Body of pancreas (tissue), 4 donors: ENCODE measurements at regions not wholly inside any gene's neighbourhood (a gene's known extent, or its start where the extent isn't known, plus 50 kb on each side); places are given as distances from the start of the nearest gene placed in this dataset.

Source experiments
- ATAC-seq: fragments of 150-250 bp; one replicate; pipeline ENCODE4 v1.9.1; 2016
- DNase-seq, 4 donors: peaks; one replicate each; pipeline ENCODE4 v3.0.0-alpha.2; 2019
- H3K27ac ChIP-seq, 4 donors: fragments of 200-600 bp; sonication (generic); 1 replicate in 3 of 4; 2 replicates in 1 of 4; pipeline versions ENCODE4 v1.5.1 to v1.6.1; 2016 to 2019; ENCODE audit warnings: mild to moderate bottlenecking in 1 of 4, mixed read lengths in 1 of 4, moderate library complexity in 1 of 4
- H3K27me3 ChIP-seq, 2 donors: fragments of 200-600 bp; sonication (generic); one replicate each; pipeline ENCODE4 v1.6.0; 2016; ENCODE audit warnings: mild to moderate bottlenecking in 1 of 2
- H3K36me3 ChIP-seq, 2 donors: fragments of 200-600 bp; sonication (generic); replicated peaks in 1 of 2; 2 replicates each; pipeline ENCODE4 v1.5.1; 2016; ENCODE audit warnings: low read depth in 2 of 2; ENCODE audit not compliant: insufficient read depth in 1 of 2
- H3K4me1 ChIP-seq: fragments of 200-600 bp; sonication (generic); one replicate; pipeline ENCODE4 v1.6.0; 2016
- H3K4me3 ChIP-seq, 2 donors: fragments of 200-600 bp; sonication (generic); 1 replicate in 1 of 2; 2 replicates in 1 of 2; pipeline ENCODE4 v1.5.1; 2016 to 2019
- H3K9me3 ChIP-seq, 3 donors: fragments of 200-600 bp; sonication (generic); 1 replicate in 2 of 3; 2 replicates in 1 of 3; pipeline ENCODE4 v1.5.1; 2016
- POLR2A ChIP-seq, 3 donors: fragments of 450-650 bp; IDR thresholded peaks; one replicate each; pipeline ENCODE4 v1.6.1; 2016; ENCODE audit warnings: antibody characterized with exemption in 3 of 3, mild to moderate bottlenecking in 2 of 3
- WGBS, 2 donors: methylation state at CpG; one replicate each; pipeline ENCODE4 v1.1.5; 2017; 5-methylcytosine and 5-hydroxymethylcytosine counted together
- intact Hi-C: fragments of 100-400 bp; cut with DNase I; formaldehyde crosslinking; loops from one replicate; pipeline ENCODE4 v1.15.1; 2023
- TF ChIP-seq, protein P1 (sequence below), 7 experiments: fragments of 450-650 bp in 4 of 7; fragments of 200-600 bp in 3 of 7; sonication (generic) in 3 of 7; IDR thresholded peaks; one replicate each; pipeline ENCODE4 v1.5.1; 2016 to 2019; ENCODE audit warnings: antibody characterized with exemption in 7 of 7

DNA sequence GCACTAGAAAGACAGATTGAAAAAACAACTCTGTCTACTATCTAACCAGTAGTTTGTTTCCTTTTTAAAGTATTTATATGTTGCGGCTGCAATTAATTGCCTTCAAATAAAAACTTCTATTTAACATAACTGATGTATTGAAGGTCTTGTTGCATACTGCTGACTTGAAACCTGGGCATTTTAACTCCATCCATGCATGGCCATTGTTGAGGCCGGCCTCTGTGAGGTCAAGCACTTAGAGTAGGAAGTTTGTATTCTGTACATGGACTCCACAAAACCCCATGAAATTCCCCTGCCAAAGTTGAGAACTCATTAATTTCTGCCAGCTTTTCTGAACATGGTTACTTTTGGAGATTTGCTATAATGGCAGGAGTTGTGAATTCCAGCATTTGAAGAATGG, 150.6 kb downstream of the GAS1 start:
- Histone ChIP-seq H3K27ac (no peak overlapping the region), H3K36me3 (no peaks in the 10 kb centered on the region), H3K9me3 (no peaks in the 10 kb centered on the region), H3K4me1 (peaks cover 9% of the 10 kb centered on the region), H3K27me3 (no peaks in the 10 kb centered on the region), H3K4me3 (no peak overlapping the region)
- ATAC-seq = no peak
- no peak for TF ChIP-seq POLR2A (IDR thresholded peaks at IDR 0.05)
- TF ChIP-seq, protein P1, sequence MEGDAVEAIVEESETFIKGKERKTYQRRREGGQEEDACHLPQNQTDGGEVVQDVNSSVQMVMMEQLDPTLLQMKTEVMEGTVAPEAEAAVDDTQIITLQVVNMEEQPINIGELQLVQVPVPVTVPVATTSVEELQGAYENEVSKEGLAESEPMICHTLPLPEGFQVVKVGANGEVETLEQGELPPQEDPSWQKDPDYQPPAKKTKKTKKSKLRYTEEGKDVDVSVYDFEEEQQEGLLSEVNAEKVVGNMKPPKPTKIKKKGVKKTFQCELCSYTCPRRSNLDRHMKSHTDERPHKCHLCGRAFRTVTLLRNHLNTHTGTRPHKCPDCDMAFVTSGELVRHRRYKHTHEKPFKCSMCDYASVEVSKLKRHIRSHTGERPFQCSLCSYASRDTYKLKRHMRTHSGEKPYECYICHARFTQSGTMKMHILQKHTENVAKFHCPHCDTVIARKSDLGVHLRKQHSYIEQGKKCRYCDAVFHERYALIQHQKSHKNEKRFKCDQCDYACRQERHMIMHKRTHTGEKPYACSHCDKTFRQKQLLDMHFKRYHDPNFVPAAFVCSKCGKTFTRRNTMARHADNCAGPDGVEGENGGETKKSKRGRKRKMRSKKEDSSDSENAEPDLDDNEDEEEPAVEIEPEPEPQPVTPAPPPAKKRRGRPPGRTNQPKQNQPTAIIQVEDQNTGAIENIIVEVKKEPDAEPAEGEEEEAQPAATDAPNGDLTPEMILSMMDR (IDR thresholded peaks at IDR 0.05) = no peak
- intact Hi-C loops = no loop called here
- no peak for DNase-seq
- 92 to 94% methylated on average over 2 of the region's 2 CpGs for WGBS, 2 donors

DNA sequence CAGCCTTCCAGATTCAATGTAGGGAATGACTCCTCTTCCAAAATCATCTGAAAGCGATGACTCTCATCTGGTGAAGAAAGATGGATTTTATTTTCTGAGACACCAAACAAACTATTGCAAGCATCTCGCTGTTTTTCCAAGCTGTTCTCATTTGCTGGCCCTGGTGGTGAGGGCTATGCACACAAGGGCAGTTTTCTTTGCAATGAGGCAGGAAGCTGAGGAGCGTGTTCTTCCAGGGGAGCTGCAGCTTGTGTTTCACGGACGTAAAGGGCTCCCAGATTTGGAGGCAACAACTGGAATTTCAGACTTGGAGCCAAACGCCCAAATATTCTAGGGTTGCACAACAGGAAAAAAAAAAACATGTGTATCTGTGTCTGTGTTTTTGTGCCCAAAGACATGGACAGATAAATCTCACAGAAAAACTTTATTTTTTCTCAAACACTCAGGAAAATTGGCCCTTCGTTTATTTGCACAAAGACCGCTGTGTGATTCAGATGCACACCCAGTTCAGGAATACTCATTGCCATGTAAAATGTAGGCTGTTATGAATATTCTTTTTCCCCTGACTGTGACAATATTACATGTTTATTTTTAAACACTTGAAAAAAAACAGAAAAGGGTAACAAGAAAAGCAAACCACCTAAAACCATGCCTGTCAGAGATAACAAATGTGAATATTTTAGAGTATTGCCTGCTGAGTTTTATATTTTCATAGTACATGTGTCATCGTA, 151.3 kb downstream of the GAS1 start:
- Histone ChIP-seq H3K4me1 (peaks cover 2% of the 10 kb centered on the region), H3K4me3 (no peak overlapping the region), H3K9me3 (no peaks in the 10 kb centered on the region), H3K27me3 (no peaks in the 10 kb centered on the region), H3K27ac (no peak overlapping the region), H3K36me3 (no peaks in the 10 kb centered on the region)
- 69 to 78% methylated on average over 9 of the region's 9 CpGs for WGBS, 2 donors
- peak; percentile 52 for ATAC-seq
- TF ChIP-seq, protein P1 (IDR thresholded peaks at IDR 0.05) = no peak
- no peak for TF ChIP-seq POLR2A (IDR thresholded peaks at IDR 0.05)
- intact Hi-C loops = no loop called here
- peak in 2 of 4 donors; percentile 20 to 33 for DNase-seq

DNA sequence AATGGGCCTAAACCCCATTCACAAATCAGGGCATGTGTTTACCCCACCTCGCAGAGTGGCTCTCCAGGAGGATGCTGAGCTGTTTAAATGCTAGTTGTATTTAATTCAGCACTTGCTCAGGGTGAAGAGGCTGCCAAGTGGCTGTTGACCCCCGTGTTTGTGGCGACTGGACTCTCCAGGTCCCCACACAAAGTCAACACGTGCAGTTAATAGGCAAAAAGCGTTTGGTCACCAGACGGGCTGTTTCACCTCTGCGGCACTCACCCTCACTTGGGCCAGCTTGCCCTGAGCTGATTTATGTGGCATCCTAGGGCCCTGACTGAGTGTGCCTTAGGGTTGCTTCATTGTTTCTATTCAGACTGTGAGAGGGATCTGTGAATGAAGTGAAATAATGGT, 152.3 kb downstream of the GAS1 start:
- Histone ChIP-seq H3K9me3 (no peaks in the 10 kb centered on the region), H3K36me3 (no peaks in the 10 kb centered on the region), H3K27ac (no peak overlapping the region), H3K4me1 (no peaks in the 10 kb centered on the region), H3K4me3 (no peak overlapping the region), H3K27me3 (no peaks in the 10 kb centered on the region)
- no peak for DNase-seq
- TF ChIP-seq, protein P1 (IDR thresholded peaks at IDR 0.05) = no peak
- TF ChIP-seq POLR2A (IDR thresholded peaks at IDR 0.05) = no peak
- intact Hi-C loops = no loop called here
- no peak for ATAC-seq
- WGBS, 2 donors = 74 to 90% methylated on average over 2 to 7 of the region's 7 CpGs

DNA sequence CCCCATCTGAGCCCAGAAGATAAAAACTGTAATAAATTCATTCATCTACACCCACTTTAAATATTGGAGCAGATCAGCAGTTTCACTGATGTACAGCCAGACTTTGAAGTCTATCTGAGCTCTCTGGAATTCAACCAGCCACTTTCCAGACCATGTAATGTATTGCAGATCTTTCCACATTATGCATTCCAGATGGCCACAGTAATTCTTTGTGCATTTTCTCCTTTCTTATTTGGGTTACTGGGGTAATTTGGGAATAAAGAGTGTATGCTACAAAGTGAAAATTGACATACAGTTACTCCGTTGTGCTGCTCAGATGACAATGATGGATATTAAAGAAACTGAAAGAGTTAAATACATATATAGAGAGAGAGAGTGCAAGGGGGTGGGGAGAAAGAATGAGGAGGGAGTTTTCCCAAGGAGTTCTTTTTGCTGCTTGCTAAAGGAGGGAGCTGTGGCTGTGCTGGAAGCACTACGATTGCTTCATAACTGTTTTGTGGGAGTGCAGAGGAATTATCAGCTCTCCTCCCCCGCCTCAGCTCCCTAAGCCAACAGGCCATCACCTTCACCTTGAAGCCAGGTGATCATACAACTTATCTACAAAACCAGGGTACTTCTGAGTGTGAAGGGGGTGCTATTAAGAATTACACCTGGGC, 152.8 kb downstream of the GAS1 start:
- no peak for DNase-seq
- 71 to 76% methylated on average over 3 of the region's 3 CpGs for WGBS, 2 donors
- ATAC-seq = no peak
- no peak overlapping the region for H3K27ac ChIP-seq
- H3K4me3 ChIP-seq = no peak overlapping the region
- H3K9me3 ChIP-seq = no peaks in the 10 kb centered on the region
- intact Hi-C loops = no loop called here
- TF ChIP-seq POLR2A (IDR thresholded peaks at IDR 0.05) = no peak
- TF ChIP-seq, protein P1 (IDR thresholded peaks at IDR 0.05) = no peak
- H3K27me3 ChIP-seq = no peaks in the 10 kb centered on the region
- no peaks in the 10 kb centered on the region for H3K4me1 ChIP-seq
- H3K36me3 ChIP-seq = no peaks in the 10 kb centered on the region
